DMS114 treated with DMSO at 0.1 percent for 48 hours (cell line): ENCODE measurements at regions not wholly inside any gene's neighbourhood (a gene's known extent, or its start where the extent isn't known, plus 50 kb on each side); places are given as distances from the start of the nearest gene placed in this dataset.

ENCODE experiments used
- DNase-seq: peaks from one replicate; lab custom pipeline; 2025; ENCODE audit not compliant: unreplicated experiment; lab: John Stamatoyannopoulos, UW

DNA sequence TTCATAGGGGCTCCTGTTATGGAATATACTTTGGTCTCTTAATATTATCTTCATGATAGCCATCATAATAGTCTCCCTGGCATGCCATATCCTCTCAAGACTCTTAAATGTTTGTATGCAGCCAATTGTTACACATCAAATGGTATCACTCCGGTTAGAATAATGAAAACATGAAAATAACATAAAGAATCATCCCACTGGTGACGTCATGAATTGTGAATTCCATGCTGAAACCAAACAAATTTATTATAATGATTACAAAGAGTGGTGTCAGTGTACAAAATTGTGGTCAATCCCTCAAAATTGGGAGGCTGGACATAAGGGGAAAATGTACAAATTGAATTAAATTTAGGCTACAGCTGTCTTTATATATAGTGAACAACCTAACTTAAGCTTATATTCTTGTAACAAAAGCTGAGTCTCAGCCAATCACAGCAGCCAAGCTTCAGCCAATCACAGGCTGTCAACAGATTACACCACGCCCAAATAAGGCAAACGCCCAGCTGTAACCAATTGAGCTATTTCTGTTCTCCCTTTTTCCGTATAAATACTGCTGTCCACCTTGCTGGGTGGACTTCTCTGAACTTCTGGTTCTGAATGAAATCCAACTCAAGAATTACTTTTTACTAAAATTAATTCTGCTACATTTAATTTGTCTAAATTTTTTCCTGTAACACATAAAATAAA, 156.1 kb downstream of the CHD9NB start:
- DNase-seq = no peak

DNA sequence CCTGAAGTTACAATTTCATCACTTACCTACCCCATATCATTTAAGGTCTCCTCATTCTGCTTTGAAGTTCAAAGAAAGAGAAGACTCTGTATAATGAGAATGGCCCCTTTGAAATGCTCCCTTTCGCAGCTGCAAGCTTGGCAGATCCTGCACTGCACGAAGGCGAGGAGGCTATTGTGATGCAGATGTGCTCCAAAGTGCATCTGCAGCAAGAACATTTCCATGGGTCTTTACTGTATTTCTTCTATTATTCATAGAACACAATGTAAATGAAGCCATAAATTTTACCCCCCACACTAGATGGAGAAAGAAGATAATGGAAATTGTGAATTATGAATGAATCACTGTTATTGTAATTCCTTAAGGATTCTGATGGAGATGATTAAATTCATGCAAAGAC, 178.7 kb downstream of the CHD9NB start:
- no peak for DNase-seq

DNA sequence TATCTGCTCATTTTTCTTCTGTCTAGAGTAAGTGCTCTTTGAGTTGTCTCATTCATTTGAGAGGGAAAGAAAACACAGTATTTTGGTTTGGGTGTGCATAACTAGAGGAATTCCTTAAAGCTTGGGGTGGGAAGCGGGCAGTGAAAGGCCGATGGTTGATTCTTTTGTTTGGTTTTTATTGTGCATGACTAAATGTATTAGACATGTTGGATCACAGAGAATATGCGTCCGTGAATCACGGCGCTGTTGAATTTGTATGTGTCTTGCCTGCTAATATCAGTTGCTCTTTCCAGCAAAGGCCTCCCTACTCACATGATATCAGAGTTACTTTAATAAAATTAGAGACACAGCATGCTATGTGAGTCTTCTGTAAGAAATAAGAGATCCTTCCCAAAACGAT, 180.0 kb downstream of the CHD9NB start:
- DNase-seq = no peak

DNA sequence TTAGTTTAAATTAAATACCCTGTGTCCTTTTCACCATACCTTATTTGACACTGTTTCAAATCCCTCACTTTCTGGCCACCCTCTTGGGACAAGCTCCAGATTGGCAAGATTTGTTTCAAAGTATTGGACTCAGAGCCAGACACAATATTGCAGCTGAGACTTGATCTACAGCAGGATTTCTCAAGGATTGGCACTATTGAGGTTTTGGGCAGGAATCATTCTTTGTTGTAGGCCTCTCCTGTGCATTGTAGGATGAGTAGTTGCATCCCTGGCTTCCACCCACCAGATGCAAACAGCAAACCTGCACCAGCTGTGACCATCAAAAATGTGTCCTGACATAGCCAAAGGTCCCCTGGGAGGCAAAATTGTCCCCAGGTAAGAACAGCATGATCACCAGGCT, 181.2 kb downstream of the CHD9NB start:
- no peak for DNase-seq

DNA sequence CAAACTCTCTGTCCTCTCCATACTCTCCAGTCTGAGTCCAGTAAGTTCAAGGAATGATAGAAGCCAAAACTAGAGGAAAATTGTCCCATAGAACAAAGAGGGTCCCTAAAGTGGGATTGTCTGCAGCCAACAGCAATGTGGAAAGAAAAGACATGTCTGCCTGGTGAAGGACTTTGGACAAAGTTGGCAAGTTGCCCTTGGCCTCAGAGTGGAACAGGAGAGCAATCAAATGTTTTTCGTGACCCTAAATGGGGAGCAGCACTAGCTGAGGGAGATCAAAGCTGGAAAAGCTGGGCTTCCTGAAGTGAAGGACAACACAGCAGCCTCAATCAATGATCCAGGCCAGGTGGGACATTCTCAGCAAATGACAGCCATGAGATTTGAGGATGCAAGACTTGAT, 183.5 kb downstream of the CHD9NB start:
- DNase-seq = no peak

DNA sequence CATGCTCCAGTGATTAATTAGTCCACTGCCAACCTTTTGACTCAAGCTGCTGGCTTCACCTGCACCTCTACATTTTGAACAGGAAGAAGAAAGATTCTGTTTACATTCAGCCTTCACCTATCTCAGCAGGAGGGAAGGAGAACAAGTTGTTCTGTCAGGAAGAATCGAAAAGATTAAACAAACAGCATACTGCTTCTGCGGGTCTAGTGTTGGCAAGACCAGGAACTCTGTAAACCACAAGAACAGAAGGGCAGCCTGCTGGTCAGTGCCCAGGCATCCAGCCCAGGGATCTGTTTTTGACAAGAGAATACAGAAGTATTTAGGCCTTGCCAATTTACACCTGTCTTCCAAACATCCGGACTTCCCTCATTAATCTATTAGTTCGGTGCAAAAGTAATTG, 189.7 kb downstream of the CHD9NB start:
- no peak for DNase-seq

DNA sequence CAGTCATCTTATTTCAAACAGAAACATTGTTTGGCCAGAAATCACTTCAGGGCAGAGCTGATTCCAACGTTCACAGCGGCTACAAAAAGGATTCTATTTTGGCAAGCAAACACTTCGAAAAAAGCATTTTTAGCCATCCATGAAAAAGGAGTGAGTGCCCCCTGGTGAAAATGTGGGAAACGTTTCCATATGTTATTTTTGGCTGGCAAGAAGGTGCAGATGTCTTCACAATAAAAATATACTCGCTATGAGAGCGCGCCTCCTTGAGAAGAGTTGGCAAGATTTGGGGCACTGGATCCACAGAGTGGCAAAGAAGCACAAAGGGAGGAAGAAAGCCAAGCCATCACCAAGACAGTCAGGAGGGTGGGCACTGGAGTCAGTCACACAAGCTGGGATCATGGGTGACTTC, 191.1 kb downstream of the CHD9NB start:
- peak; percentile 6 for DNase-seq

DNA sequence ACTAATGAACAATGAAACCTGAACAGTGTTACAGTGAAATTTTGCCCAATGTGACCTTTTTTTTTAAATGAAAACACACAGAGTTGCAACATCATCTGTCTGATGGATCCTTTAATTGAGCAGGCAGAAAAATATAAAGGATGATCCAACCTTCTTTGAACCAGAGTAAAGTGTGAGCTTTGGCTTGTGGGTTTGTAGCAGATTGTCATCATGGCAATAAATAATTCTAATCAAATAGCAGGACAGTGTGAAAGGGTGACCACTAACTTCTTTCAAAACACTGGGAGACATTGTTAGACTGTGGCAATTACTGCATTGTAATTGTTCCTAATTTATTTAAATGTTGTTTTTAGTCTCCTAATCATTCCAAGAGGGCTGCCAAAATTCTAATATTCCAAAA, 197.2 kb downstream of the CHD9NB start:
- no peak for DNase-seq

DNA sequence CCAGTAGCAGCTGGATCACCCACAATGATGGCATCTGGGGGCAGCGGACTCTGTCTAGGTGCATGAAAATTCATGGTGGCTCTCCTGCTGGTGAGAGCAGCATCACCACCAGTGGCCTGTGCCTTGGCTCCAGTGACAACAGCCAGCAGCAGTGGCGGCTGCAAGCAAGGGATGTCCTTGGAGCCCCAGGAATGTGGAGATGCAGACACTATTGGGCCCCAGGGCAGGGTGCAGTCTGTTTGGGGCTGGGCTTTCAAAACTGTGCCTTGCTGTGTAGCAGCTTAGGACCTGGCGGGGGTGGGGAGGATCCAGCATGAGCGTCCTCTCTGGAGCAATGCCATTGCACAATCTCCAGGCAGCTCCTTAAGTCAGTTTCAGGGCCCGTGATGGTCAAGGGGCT, 199.7 kb downstream of the CHD9NB start:
- DNase-seq = no peak

DNA sequence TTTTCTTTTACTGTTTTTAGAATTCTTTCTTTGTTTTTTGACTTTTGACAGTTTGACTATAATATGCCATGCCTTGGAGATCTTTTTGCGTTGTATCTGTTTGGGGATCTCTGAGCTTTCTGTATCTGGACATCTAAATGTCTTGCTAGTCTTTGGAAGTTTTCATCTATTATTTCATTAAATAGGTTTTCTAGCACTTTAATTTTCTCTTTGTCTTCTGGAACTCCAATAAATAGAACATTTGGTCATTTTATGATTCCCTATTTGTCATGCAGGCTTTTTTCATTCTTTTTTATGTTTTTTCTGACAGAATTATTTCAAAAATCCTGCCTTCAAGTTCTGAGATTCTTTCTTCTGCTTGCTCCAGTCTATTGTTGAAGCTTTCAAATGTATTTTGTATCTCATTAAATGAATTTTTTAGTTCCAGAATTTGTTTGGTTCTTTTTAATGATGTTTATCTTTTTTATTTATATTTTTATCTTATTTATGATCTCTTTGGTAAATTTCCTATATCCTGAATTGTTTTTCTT, 201.4 kb downstream of the CHD9NB start:
- DNase-seq = no peak

DNA sequence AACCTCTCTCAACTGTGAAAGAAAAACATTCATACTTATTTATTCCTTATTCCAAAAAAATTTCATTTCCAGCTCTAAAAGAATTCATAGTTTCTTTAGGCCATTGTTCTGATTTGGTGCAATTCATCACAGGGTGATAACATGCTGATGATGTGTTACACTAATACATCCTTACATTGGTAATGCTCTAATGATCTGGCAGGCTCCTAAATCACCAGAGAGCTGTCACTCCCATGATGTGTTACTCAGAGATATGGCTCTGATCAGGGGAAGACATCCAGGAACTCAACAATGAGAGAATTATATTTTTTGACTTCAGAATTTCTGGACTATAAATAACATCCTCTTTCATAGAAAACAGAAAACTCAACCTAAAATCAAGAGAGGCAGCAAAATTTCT, 209.3 kb downstream of the CHD9NB start:
- no peak for DNase-seq

DNA sequence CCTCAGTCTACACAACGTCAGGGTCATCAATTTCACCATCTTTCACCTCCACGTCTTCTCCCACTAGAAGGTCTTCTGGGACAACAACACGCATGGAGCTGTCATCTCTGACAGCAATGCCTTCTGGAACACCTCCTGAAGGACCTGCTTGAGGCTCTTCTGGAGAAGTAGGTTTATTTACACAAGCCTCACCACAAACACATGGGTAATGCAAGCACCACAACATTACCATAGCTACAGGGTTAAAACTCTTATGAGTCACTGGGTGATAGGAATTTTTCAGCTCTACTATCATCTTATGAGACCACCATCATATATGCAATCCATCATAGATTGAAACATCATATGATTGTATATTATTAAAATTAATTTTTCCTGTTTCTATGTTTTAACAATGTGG, 215.4 kb downstream of the CHD9NB start:
- no peak for DNase-seq

DNA sequence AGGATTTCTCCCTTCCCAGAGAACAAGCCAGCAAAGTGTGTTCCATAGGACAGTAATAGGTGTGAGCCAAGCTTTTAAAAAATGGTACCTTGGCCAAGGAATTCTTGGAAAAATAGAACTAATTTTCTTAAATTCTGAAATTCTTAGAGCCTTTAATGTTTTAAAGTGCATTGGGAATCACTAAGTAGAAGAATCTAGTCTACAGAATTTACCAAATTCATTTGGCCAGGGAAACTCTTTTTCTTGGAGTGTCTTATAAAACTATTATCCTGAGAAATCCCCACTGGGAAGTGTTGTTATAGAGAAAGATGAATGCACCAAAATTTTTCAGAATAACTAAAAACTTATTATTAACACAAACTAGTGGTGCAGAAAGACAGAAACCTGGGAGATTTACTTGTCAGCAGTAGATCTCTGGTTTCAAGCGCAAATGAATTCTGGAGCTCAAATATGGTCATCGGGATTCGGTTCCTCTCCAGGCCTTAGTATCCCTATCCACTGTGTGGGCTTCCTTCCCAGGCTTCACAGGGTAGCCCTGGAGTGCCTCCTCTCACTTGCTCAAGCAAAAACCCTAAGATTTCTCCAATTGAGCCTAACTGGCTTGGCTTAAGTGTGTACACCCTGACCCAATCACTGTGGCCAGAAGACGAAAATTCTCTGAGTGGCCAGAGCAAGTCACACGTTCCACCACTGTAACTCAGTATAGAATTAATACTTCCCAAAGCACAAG, 217.8 kb downstream of the CHD9NB start:
- no peak for DNase-seq

DNA sequence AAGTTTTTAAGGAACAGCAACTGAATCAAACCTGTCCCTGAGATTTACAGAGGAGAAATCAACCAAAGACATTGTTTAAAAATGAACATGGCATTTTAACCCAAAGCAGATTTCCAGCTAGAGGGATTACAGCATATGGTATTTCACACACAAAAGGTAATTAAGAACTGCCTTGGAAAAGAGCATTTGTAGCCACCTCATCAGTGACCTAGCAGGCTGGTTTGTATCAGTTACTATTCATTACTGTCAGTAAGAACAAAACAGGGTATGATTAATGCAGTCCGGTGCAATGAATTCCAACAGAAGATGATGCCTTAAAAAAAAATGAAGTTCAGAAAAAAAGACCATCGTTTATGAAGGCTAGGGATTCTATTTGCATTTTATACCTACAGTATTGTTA, 219.9 kb downstream of the CHD9NB start:
- no peak for DNase-seq

DNA sequence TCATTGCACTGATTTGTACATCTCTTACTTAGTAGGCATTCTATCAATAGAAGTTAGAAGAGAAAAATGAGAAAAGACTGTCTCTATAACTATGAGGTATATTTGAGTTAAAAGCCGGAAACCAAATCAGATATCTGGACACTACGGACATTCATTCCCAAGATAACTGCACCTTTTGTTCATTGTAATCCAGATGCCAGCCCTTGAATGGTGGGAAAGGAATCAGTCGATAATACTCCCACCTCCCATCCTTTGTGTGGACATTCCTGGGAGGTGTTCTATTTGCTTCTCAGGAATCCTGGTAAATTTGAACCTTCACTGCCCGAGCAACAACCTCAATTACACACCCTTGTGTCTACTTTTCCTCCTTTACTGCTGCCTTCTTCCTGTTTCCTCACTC, 225.2 kb downstream of the CHD9NB start:
- no peak for DNase-seq

DNA sequence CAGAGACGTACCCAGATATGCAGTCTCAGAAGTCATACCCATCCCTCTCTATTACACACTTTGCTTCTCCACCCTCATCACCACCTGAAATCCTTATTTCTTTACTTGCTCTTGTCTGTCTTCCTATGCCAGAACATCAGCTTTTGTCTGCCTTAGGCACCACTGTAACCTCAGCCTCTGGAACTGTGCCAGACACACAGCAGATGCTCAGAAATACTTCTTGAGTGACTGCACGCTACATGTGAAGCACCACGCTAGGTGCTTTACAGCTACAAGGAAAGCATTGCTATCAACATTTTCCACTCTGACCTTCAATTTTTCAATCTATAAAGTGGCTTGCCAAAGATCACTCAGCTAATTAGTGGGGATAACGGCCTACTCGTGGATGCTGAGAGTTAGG, 226.8 kb downstream of the CHD9NB start:
- DNase-seq = no peak

DNA sequence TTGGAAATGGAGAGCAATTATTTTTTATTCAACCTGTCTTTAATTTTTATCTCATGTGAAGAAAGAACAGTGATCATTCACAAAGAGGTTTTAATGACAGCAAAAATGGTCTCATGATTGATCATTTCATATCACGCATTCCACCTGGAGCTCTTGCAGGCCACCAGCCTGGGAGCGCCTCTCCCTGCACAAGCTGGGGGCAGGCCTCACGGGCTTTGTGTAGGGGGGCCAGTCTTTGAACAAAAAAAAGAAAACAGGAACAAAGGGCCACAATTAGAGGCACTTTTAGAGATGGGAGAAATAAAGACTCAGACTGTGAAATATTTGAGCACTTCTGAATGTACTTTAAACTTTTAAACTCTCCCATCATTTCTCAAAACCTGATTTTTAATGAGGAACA, 232.9 kb downstream of the CHD9NB start:
- DNase-seq = no peak

DNA sequence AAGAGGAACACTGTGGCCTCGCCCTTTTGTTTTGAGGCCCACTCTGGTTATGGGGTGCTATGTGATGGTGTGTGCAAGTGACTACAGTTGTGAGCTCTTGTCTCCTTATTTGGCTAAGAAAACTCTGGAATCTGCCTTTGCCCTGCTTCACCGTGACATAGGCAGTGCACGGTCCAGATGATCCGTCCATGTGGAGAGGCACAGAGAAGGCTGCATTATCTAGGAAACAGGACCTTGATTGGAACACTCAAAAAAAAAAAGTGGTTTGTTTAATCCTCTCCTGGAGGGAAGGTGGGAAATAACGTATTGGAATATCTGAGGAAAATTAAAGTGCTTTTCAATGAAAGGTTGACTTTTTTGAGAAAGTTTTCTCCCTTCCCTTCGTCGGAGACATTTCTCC, 233.3 kb downstream of the CHD9NB start:
- no peak for DNase-seq

DNA sequence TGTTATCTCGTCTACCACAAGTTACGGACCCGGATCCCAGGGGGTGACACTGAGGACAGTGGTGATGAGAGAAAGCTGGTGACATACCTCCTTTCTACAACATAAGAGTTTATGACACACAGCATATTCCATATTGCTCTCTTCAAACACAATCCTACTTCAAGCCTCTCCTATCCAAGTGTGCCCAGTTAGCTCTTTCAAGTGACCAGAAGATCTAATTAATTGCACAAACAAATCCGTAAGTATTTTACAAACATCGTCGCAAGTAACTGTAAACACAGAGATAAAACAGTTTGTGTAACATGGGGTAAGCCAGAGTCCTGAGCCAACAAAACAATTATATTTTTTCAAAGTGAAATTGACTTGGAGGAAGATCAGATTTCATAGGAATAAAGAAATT, 235.0 kb downstream of the CHD9NB start:
- no peak for DNase-seq

DNA sequence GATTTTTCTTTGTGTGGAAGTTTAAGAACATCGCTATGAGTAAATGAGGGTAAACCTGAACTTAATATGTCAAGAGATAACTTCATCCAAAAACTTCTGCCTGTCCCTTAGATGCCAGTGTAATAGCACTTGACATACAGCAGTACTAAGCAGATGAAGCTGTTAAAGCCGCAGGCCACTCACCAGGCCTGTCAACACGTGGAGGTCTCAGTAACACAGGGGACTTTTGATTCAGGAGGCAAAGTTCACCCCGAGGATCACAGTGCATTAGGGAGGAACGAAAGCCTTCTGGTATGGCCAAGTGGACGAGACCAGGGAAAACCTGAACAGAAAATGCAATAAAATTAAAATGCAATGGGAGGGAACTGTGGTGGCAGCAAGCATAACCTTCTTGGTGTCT, 235.7 kb downstream of the CHD9NB start:
- DNase-seq = no peak

DNA sequence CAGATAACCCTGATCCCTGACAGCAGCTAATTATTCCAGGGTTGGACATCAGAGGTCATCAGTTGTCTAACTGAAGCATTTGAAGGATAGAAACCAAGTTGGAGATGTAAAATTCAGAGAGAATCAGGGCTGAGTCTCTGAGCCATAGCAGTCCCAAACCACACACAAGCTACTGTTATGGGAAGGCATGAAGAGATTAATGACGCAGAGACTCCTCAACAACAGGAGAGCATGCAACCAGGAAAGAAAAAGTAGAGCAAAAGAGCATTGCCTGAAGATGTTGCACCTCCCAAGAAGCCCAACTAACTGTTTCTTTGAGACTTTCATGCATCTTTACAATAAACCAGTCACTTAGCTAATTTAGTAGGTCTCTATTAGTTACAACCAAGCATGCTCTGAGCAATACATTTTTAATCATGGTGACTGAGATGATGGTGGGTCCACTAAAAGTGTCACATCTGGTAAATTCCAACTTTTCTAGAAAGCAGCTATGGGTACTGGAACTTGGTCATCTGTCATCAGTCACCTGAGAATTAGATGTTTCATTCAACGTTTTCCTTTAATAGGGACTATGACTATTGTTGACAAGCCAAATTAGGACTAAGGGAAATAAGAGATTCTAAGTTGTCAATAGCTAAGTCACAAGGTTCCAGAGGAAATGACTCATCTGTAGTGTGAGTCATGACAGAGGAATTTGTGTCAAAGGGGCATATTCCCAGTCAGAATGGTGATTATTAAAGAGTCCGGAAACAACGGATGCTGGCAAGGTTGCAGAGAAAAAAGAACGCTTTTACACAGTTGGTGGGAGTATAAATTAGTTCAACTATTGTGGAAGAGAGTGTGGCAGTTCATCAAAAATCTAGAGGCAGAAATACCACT, 239.8 kb downstream of the CHD9NB start:
- DNase-seq = no peak
